GM06990 (cell line): ENCODE measurements at regions not wholly inside any gene's neighbourhood (a gene's known extent, or its start where the extent isn't known, plus 50 kb on each side); places are given as distances from the start of the nearest gene placed in this dataset.

Experiments used
- DNase-seq: peaks from one replicate; pipeline ENCODE4 v3.0.0-alpha.2; 2011; ENCODE audit not compliant: insufficient read length; ENCODE audit errors: extremely low read depth
- H3K27me3 ChIP-seq: replicated peaks from 2 replicates; pipeline ENCODE4 v1.6.0; 2011; ENCODE audit warnings: low read length; ENCODE audit not compliant: control insufficient read depth, insufficient read depth
- H3K36me3 ChIP-seq: 2 replicates; pipeline ENCODE4 v1.5.1; 2011; ENCODE audit warnings: low read length; ENCODE audit not compliant: control insufficient read depth, insufficient read depth
- H3K4me3 ChIP-seq: replicated peaks from 2 replicates; pipeline ENCODE4 v1.5.1; 2011; ENCODE audit warnings: low read depth, mild to moderate bottlenecking, control low read depth, low read length
- CTCF ChIP-seq: IDR thresholded peaks from 2 replicates; pipeline ENCODE4 v1.5.1; 2011; ENCODE audit warnings: low read length, control low read depth, mild to moderate bottlenecking, inconsistent platforms; ENCODE audit not compliant: insufficient read depth, poor library complexity, severe bottlenecking

GRCh38 chr5:145246961-145247744 lies 588.0 kb downstream of the PRELID2 start:
- Histone ChIP-seq H3K4me3 (no peak overlapping the region), H3K27me3 (no peaks in the 10 kb centered on the region), H3K36me3 (no peaks in the 10 kb centered on the region)
- DNase-seq: no peak
- TF ChIP-seq CTCF: no peak

DNA sequence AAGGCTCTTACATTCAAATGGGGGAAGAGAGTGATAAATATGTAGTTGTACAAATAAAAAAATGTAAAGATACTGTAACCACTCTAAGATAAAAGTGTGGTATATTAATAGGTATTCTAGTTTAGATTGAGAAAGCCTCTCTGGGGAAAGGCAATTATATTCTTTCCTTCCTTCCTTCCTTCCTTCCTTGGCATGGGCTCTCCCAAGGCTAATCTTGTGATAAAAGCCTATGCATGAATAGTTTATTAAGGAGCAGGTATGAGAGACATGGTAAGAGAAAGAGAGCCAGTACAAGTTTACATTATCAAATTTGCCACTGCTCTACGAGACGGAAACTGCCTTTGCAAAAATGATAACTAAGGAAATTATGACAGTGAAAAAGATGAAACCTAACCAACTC lies 588.8 kb downstream of the PRELID2 start:
- DNase-seq: no peak
- Histone ChIP-seq H3K36me3 (no peaks in the 10 kb centered on the region), H3K4me3 (no peak overlapping the region), H3K27me3 (no peaks in the 10 kb centered on the region)
- TF ChIP-seq CTCF: no peak

- TF ChIP-seq CTCF: no peak
- Histone ChIP-seq H3K4me3 (no peak overlapping the region), H3K36me3 (no peaks in the 10 kb centered on the region), H3K27me3 (no peaks in the 10 kb centered on the region)
- DNase-seq: no peak
Observed at GRCh38 chr5:145245354-145245753, 589.8 kb downstream of the PRELID2 start.

- TF ChIP-seq CTCF: no peak
- Histone ChIP-seq H3K27me3 (no peaks in the 10 kb centered on the region), H3K4me3 (no peak overlapping the region), H3K36me3 (no peaks in the 10 kb centered on the region)
- no peak for DNase-seq
Observed at GRCh38 chr5:145244788-145245187, 590.4 kb downstream of the PRELID2 start.

GRCh38 chr5:145244251-145244650 lies 590.9 kb downstream of the PRELID2 start:
- H3K36me3 ChIP-seq: no peaks in the 10 kb centered on the region
- no peaks in the 10 kb centered on the region for H3K27me3 ChIP-seq
- H3K4me3 ChIP-seq: no peak overlapping the region
- DNase-seq: no peak
- TF ChIP-seq CTCF: no peak
